NCI-H446 (cell line): ENCODE measurements at regions not wholly inside any gene's neighbourhood (a gene's known extent, or its start where the extent isn't known, plus 50 kb on each side); places are given as distances from the start of the nearest gene placed in this dataset.

Experiments used
- DNase-seq, 2 experiments: peaks; one replicate each; lab custom pipeline; 2025; lab: John Stamatoyannopoulos, UW

- DNase-seq: no peak
These were observed 930.3 kb upstream of the PCDH9 start for GRCh38 chr13:68160466-68160865.

- DNase-seq: no peak
These were observed 922.3 kb upstream of the PCDH9 start for GRCh38 chr13:68152414-68152813.

DNA sequence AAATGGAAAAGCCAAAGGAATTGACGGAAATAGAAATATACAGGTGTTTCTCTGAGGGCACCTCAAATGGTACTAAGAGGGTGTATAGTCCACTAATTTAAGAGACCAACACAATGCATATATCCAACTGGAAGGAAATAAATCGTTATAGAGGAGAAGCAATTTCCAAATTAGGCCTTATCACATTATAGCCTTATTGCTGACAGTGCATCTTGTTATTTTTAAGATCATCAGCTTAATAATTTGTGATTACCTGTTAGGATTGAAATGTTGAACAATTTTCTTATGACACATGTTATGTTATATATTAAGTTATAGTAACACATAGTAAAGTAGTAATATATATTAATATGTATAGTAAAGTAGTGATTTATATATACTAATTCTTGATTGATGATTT is 915.7 kb upstream of the PCDH9 start:
- no peak for DNase-seq

GRCh38 chr13:68128297-68128915 is 898.3 kb upstream of the PCDH9 start:
- DNase-seq: no peak

DNA sequence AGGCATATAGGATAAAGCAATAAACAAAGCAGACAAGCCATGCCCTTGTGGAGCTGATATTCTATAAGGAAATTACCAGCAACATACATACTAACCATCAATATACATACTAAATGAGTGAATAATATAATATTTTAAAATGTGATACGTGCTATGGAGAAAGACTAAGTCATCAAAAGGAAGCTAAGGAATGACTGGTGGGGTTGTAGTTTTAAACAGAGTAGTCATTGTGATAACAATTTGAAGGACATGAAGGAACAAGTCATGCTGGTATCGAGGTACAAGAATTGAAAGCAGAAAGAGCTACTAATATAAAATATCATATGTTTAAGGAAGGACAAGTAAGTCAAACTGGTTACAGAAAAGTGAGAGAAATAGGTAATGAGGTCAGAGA is 894.9 kb upstream of the PCDH9 start:
- no peak for DNase-seq

DNA sequence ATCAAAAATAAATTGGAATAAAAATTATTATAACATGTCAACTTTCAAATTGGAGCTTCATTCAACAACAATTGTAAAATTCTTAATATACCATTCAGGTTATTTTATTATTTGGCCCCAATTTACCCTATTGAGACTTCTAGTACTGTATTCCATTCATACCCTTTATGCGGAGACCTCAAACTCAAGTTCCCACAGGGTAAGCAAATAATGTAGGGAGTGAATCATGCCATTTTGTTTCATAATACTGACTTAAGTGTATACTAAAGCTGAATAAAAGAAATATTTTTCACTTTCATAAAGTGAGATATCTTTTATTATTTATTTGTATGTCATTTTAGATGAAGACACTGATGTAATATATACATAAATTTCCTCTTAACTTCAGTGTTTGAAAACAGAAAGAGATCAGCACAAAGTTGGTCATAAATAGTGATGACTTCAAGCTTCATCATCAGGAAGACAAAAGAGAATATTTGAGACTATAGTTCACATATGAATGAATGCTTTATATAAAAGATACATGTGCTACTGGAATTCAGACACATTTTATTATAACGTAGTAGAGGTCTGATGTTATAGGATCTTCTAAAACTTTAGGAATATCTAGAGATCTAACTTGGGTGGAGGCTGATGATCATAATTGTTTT is 894.4 kb upstream of the PCDH9 start:
- no peak for DNase-seq

DNA sequence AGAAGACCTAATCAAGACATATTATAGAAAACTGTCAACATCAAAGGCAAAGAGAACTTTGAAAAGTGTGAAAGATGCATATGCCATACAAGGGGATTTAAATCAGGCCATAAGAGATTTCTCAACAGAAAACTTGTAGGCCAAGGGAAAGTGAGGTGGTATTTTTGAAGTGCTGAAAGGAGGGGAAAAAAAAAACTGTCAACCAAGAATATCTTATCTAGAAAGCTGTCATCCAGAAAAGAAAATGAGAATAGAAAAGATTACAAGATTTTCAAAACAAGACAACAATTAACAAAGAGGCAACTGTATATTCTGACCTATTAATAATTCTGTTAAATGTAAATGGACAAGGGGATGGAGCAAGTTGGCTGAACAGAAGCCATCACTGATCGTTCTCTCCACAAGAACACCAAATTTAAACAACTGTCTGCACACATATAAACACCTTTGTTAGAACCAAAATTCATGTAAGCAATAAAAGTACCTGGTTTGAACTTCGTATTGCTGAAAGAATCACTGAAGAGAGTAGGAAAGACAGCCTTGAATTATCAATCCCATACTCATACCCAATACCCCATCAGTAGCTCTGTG is 880.1 kb upstream of the PCDH9 start:
- no peak for DNase-seq

GRCh38 chr13:68107667-68108066 is 877.5 kb upstream of the PCDH9 start:
- no peak for DNase-seq

DNA sequence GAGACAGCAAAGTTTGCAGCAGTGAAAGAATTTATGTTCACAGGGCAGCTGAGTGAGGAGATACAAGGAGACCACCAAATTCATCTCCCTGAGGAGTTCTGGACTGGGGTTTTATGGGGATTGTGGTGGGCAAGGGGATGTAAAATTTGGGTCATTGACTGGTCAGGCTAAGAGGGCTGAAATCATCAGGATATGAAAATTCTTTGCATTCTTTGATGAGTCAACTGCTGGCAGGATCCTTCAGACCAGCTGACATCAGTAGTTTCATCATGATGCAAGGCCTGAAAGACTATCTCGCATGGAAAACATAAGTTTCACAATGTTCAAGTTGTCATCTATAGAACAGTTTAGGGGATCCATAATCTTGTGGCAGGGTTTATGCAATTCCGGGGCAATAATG is 869.5 kb upstream of the PCDH9 start:
- no peak for DNase-seq

GRCh38 chr13:68081061-68081460 is 850.9 kb upstream of the PCDH9 start:
- DNase-seq: no peak

GRCh38 chr13:68078874-68079273 is 848.7 kb upstream of the PCDH9 start:
- DNase-seq: no peak

DNA sequence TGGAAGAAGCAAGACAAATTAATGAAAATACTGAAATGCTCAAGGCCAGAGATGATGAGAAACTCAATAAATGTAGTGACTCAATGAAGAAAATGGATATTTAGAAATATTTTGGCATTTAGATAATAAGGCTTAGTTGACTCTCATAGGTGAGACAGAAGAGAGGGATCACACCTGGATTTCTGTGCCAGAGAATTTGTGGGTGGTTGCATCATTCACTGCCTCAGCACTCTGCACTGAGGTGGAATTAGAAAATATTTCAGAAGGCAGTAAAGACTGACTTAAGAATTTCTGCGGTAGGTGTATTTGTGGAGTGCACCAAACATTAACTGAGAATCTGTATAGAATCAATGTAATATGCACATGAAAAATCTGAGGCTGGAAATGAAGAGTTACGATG is 848.3 kb upstream of the PCDH9 start:
- DNase-seq: no peak

DNA sequence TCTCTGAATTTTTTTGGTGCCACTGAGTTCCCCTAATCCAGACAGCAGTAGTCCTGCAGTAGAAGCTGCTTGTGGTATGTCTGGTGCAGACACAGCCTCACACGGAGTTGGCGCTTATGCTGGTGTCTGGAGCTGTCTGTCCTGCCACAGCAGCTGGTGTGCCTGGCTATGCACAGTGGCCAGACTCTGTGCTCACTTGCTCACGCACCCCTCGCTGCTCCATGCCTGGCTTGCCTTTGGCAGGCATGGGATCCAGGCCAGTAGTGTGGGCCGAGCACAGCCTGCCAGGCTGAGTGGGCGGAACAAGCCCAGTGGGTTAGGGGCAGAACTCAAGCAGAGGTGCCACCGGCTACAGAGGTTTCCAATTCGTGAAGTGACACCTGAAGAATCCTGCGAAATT is 845.9 kb upstream of the PCDH9 start:
- DNase-seq: peak in 1 of 2 experiments; percentile 2

- DNase-seq: no peak
These were observed 836.9 kb upstream of the PCDH9 start for GRCh38 chr13:68066879-68067513.

GRCh38 chr13:68064001-68064770 is 834.0 kb upstream of the PCDH9 start:
- DNase-seq: no peak

GRCh38 chr13:68063181-68063580 is 833.0 kb upstream of the PCDH9 start:
- DNase-seq: no peak

- DNase-seq: no peak
These were observed 827.7 kb upstream of the PCDH9 start for GRCh38 chr13:68057836-68058235.

- DNase-seq: no peak
These were observed 826.9 kb upstream of the PCDH9 start for GRCh38 chr13:68056816-68057710.

DNA sequence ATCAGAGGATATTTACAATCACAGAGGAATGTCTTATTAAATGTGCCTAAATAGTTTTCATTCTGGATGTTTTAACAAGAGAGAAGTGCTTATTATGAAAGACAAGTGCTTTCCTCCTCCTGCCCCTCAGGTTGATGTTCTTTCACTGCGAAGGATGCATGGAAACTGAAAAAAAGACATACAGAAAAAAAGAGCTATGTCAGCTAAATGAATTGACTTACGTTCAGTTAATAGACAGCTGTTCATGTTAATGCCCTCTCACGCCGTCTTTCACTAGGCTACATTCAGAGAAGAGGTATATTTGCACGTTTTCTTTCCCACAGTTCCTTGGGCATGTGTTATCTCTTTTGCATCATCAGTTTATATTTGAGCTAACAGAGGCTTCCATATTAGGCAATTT is 821.8 kb upstream of the PCDH9 start:
- no peak for DNase-seq

GRCh38 chr13:68050761-68051160 is 820.6 kb upstream of the PCDH9 start:
- peak in 1 of 2 experiments; percentile 24 for DNase-seq

GRCh38 chr13:68048802-68049359 is 818.7 kb upstream of the PCDH9 start:
- no peak for DNase-seq
